HFFc6 (cell line): ENCODE measurements at regions not wholly inside any gene's neighbourhood (a gene's known extent, or its start where the extent isn't known, plus 50 kb on each side); places are given as distances from the start of the nearest gene placed in this dataset.
"Not testable (repeated sequence)": the region's sequence is repeated elsewhere in the genome, so short reads cannot be mapped to it uniquely, and the experiment has no call there.

Experiments used
- DNase-seq: peaks from one replicate; pipeline ENCODE4 v3.0.0-alpha.2; 2018
- H3K27ac Mint-ChIP-seq: 2 replicates; pipeline ENCODE4 v1.8.0; 2020; ENCODE audit warnings: mild to moderate bottlenecking, mixed read lengths
- H3K27me3 Mint-ChIP-seq: 2 replicates; pipeline ENCODE4 v1.8.0; 2021; ENCODE audit warnings: mild to moderate bottlenecking, moderate library complexity, mixed read lengths; ENCODE audit not compliant: insufficient read depth
- H3K36me3 Mint-ChIP-seq: 2 replicates; pipeline ENCODE4 v1.8.0; 2021; ENCODE audit warnings: low read depth, mixed read lengths
- H3K4me1 Mint-ChIP-seq: 2 replicates; pipeline ENCODE4 v1.8.0; 2020; ENCODE audit warnings: low read depth, mixed read lengths
- H3K4me3 Mint-ChIP-seq: 2 replicates; pipeline ENCODE4 v1.8.0; 2020; ENCODE audit warnings: mild to moderate bottlenecking, moderate library complexity, mixed read lengths
- H3K9me3 Mint-ChIP-seq: 2 replicates; pipeline ENCODE4 v1.8.0; 2020; ENCODE audit warnings: mild to moderate bottlenecking, mixed read lengths
- TF ChIP-seq, protein P1 (sequence below): fragments of 200-600 bp; sonication (generic); IDR thresholded peaks from 2 replicates; pipeline ENCODE4 v1.5.0; 2021; ENCODE audit warnings: antibody characterized with exemption, mild to moderate bottlenecking

DNA sequence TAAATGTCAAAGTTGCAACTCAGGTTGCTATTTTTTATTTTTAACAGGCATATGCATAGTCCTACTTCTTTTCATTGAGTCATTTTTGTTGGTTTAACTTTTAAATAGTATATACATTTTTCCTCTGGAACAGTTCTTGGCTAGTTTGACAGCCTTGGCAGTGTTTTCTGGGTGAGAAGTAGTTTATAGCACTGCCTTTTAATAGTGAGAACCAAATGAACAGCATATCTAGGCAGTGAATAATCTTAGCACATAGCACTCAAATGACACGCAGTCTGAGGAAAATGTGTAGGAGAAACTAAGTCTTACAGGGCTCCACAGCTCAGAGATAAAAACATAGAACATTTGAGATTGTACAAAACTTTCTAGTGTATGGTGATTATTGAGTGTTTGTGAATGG lies 265.5 kb upstream of the POT1 start:
- no peaks in the 10 kb centered on the region for H3K27me3 Mint-ChIP-seq
- no peak for DNase-seq
- TF ChIP-seq, protein P1, sequence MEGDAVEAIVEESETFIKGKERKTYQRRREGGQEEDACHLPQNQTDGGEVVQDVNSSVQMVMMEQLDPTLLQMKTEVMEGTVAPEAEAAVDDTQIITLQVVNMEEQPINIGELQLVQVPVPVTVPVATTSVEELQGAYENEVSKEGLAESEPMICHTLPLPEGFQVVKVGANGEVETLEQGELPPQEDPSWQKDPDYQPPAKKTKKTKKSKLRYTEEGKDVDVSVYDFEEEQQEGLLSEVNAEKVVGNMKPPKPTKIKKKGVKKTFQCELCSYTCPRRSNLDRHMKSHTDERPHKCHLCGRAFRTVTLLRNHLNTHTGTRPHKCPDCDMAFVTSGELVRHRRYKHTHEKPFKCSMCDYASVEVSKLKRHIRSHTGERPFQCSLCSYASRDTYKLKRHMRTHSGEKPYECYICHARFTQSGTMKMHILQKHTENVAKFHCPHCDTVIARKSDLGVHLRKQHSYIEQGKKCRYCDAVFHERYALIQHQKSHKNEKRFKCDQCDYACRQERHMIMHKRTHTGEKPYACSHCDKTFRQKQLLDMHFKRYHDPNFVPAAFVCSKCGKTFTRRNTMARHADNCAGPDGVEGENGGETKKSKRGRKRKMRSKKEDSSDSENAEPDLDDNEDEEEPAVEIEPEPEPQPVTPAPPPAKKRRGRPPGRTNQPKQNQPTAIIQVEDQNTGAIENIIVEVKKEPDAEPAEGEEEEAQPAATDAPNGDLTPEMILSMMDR = no peak
- H3K36me3 Mint-ChIP-seq = no peaks in the 10 kb centered on the region
- H3K9me3 Mint-ChIP-seq = peaks cover 44% of the 10 kb centered on the region
- no peaks in the 10 kb centered on the region for H3K4me1 Mint-ChIP-seq
- no peak overlapping the region for H3K27ac Mint-ChIP-seq
- no peak overlapping the region for H3K4me3 Mint-ChIP-seq

DNA sequence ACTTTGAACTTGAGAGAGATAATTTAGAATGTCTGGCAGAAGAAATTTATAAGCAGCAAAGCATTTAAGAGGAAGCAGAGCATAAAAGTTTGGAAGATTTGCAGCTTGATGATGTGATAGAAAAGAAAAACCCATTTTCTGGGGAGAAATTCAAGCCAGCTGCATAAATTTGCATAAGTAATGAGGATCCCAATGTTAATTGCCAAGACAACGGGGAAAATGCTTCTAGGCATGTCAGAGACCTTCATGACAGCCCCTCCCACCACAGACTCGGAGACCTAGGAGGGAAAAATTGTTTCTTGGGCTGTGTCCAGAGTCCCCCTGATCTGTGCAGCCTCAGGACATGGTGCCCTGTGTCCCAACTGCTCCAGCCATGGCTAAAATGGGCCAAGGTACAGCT lies 263.6 kb upstream of the POT1 start:
- Mint-ChIP-seq H3K27me3 (no peaks in the 10 kb centered on the region), H3K4me1 (no peaks in the 10 kb centered on the region), H3K36me3 (no peaks in the 10 kb centered on the region), H3K4me3 (no peak overlapping the region), H3K27ac (no peak overlapping the region), H3K9me3 (peaks cover 53% of the 10 kb centered on the region)
- TF ChIP-seq, protein P1 = no peak
- no peak for DNase-seq

DNA sequence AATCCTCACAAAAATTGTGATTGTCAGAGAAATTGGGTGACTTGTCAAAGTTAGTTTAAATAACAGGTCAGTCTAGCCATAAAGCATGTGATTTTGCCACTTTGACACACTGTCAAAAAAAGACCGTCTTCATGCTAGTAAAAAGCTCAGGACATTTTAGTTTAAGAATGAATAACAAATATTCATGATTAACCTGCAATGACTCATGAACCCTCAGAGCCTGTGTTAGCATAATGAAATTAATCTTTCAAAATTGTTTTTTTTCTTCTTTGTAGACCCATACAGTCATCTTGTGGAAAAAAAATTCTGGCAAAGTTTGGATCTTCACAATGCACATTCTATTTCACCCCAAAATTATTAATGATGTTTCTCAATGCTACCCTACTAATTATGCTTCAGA lies 255.2 kb upstream of the POT1 start:
- H3K4me3 Mint-ChIP-seq = no peak overlapping the region
- peaks cover 36% of the 10 kb centered on the region for H3K9me3 Mint-ChIP-seq
- no peak for DNase-seq

DNA sequence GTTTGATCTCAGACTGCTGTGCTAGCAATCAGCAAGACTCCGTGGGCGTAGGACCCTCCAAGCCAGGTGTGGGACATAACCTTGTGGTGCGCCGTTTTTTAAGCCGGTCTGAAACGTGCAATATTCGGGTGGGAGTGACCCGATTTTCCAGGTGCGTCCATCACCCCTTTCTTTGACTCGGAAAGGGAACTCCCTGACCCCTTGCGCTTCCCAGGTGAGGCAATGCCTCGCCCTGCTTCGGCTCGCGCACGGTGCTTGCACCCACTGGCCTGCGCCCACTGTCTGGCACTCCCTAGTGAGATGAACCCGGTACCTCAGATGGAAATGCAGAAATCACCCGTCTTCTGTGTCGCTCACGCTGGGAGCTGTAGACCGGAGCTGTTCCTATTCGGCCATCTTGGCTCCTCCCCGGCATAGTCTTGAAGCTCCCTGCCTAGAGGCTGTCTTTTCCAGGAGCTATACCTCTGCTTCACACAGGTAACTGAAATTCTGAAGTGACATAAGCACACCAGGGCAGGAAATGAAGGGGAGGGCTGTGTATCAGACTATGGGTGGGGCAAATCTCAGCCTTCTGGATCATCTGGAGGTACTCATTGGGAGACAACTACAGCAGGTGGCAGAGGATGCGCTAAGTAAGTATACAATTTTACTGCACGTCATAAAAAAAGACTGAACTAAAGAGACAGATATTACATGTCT lies 252.1 kb upstream of the POT1 start:
- not testable (repeated sequence) for H3K36me3 Mint-ChIP-seq, H3K27me3 Mint-ChIP-seq, DNase-seq, H3K4me3 Mint-ChIP-seq, H3K27ac Mint-ChIP-seq, H3K4me1 Mint-ChIP-seq
- H3K9me3 Mint-ChIP-seq = peaks cover 17% of the 10 kb centered on the region

More for the DNA sequence above, 255.2 kb upstream of the POT1 start:
- TF ChIP-seq, protein P1 = no peak
- Mint-ChIP-seq H3K36me3 (no peaks in the 10 kb centered on the region), H3K4me1 (no peaks in the 10 kb centered on the region), H3K27me3 (no peaks in the 10 kb centered on the region), H3K27ac (no peak overlapping the region)

DNA sequence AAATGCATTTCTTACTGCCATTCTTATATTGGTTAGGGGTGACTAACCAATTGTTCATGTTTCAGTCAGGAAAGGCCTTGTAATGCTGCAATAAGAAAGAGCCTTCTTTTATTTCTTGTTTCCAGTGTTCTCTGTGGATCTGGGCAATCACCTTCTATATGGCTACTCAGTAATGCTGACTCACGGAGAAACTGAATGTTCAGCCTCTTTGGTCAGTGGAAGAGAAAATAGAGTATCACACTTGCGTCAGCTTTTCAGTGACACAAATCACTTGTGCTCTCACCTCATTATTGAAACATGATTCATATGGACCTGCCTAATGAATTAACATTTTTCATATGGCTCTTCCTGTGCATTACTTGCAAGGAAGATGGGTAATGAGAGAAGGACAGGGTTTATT lies 243.9 kb upstream of the POT1 start:
- no peaks in the 10 kb centered on the region for H3K27me3 Mint-ChIP-seq
- no peaks in the 10 kb centered on the region for H3K4me1 Mint-ChIP-seq
- TF ChIP-seq, protein P1 = no peak
- H3K4me3 Mint-ChIP-seq = no peak overlapping the region
- no peak for DNase-seq
- no peaks in the 10 kb centered on the region for H3K36me3 Mint-ChIP-seq
- H3K27ac Mint-ChIP-seq = no peak overlapping the region
- peaks cover 22% of the 10 kb centered on the region for H3K9me3 Mint-ChIP-seq

DNA sequence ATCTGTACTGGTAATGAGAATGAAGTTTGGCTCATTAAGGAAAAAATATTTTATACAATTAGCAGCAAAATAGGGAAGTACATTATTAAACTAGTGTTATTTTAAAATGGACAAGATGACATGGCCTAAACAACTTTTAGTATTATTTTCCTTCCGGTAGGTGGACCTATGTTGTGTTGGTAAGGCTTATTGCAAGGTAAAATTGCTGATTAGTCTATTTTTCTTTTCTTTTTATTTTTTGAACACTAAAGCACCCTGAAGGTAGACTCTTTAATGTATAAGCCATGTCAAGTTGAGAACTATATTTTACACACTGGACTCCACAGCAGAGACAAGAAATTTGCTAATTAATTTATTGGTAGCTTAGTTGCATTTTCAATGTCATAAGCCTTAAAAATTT lies 239.5 kb upstream of the POT1 start:
- TF ChIP-seq, protein P1 = no peak
- H3K4me1 Mint-ChIP-seq = no peaks in the 10 kb centered on the region
- H3K27ac Mint-ChIP-seq = no peak overlapping the region
- no peaks in the 10 kb centered on the region; the same call in 1 of the 2 replicates for H3K27me3 Mint-ChIP-seq
- H3K4me3 Mint-ChIP-seq = no peak overlapping the region
- no peaks in the 10 kb centered on the region for H3K36me3 Mint-ChIP-seq
- H3K9me3 Mint-ChIP-seq = peaks cover 19% of the 10 kb centered on the region
- no peak for DNase-seq
